B cell (primary cell): ENCODE measurements at regions not wholly inside any gene's neighbourhood (a gene's known extent, or its start where the extent isn't known, plus 50 kb on each side); places are given as distances from the start of the nearest gene placed in this dataset.

Experiments used
- ATAC-seq: fragments of 200-7000 bp; cut with Tn5 transposase; one replicate; pipeline ENCODE4 v1.10.0; 2021; ENCODE audit warnings: low read depth, mild to moderate bottlenecking, moderate number of reproducible peaks, moderate library complexity
- CTCF ChIA-PET: fragments of 350-600 bp; sonication (Branson Sonifier 250); formaldehyde crosslinking; loops from one replicate; lab custom pipeline; 2021; ENCODE audit warnings: antibody characterized with exemption, inconsistent platforms; lab: Charles Lee
- POLR2A ChIA-PET: fragments of 350-600 bp; sonication (Branson Sonifier 250); formaldehyde crosslinking; loops from one replicate; lab custom pipeline; 2021; ENCODE audit warnings: antibody characterized with exemption; lab: Charles Lee
- DNase-seq: peaks from one replicate; pipeline ENCODE4 v3.0.0; 2013
- H2AFZ ChIP-seq: 2 replicates; pipeline ENCODE4 v1.6.1; 2012; ENCODE audit warnings: mild to moderate bottlenecking, low read depth, low read length; ENCODE audit not compliant: insufficient read depth, poor library complexity, severe bottlenecking
- H3K27ac ChIP-seq, 2 donors: 1 replicate in 1 of 2; 2 replicates in 1 of 2; pipeline ENCODE4 v1.5.1; 2012 to 2013; ENCODE audit warnings: low read length in 2 of 2, mild to moderate bottlenecking in 2 of 2, moderate library complexity in 1 of 2
- H3K27me3 ChIP-seq, 4 experiments: fragments of 200-600 bp in 1 of 4; sonication (generic) in 1 of 4; replicated peaks in 1 of 4; 1 replicate in 2 of 4; 2 replicates in 2 of 4; pipeline versions ENCODE4 v1.6.1 to v1.7.0; 2013 to 2016; ENCODE audit warnings: low read length in 3 of 4, mild to moderate bottlenecking in 2 of 4, mixed read lengths in 1 of 4, moderate library complexity in 1 of 4; ENCODE audit not compliant: insufficient read depth in 4 of 4, control insufficient read depth in 3 of 4; ENCODE audit errors: control extremely low read depth in 1 of 4
- H3K36me3 ChIP-seq, 2 experiments: replicated peaks in 1 of 2; 1 replicate in 1 of 2; 2 replicates in 1 of 2; pipeline versions ENCODE4 v1.6.1 to v1.7.1; 2013; ENCODE audit warnings: low read length in 1 of 2; ENCODE audit not compliant: insufficient read depth in 2 of 2, control insufficient read depth in 1 of 2; ENCODE audit errors: control extremely low read depth in 1 of 2, extremely low read depth in 1 of 2
- H3K4me1 ChIP-seq, 2 donors: fragments of 200-600 bp in 1 of 2; sonication (generic) in 1 of 2; 1 replicate in 1 of 2; 2 replicates in 1 of 2; pipeline versions ENCODE4 v1.5.1 to v1.6.1; 2013 to 2017; ENCODE audit warnings: low read length in 2 of 2; ENCODE audit not compliant: control insufficient read depth in 2 of 2, insufficient read depth in 2 of 2
- H3K4me2 ChIP-seq: replicated peaks from 2 replicates; pipeline ENCODE3; 2012; ENCODE audit warnings: mild to moderate bottlenecking, low read depth, low read length; ENCODE audit not compliant: poor library complexity, severe bottlenecking
- H3K4me3 ChIP-seq, 5 experiments: fragments of 200-600 bp in 1 of 5; sonication (generic) in 1 of 5; 1 replicate in 3 of 5; 2 replicates in 2 of 5; pipeline versions ENCODE4 v1.5.1 to v1.7.0; 2011 to 2016; ENCODE audit warnings: low read length in 4 of 5, mild to moderate bottlenecking in 4 of 5, low read depth in 2 of 5, control low read depth in 1 of 5, moderate library complexity in 1 of 5; ENCODE audit not compliant: insufficient read depth in 1 of 5; ENCODE audit errors: control extremely low read depth in 1 of 5, extremely low read depth in 1 of 5
- H3K79me2 ChIP-seq: fragments of 200-600 bp; sonication (generic); one replicate; pipeline ENCODE4 v1.6.0; 2016; ENCODE audit warnings: low read length; ENCODE audit not compliant: control insufficient read depth, insufficient read depth
- H3K9ac ChIP-seq: fragments of 200-600 bp; sonication (generic); 2 replicates; pipeline ENCODE4 v1.6.1; 2017; ENCODE audit warnings: mild to moderate bottlenecking, low read length, moderate library complexity
- H3K9me3 ChIP-seq, 3 donors: one replicate each; pipeline versions ENCODE4 v1.6.1 to v1.7.1; 2013; ENCODE audit warnings: low read length in 2 of 3; ENCODE audit not compliant: control insufficient read depth in 2 of 3, insufficient read depth in 1 of 3; ENCODE audit errors: control extremely low read depth in 1 of 3
- H4K20me1 ChIP-seq: 2 replicates; pipeline ENCODE4 v1.6.0; 2012; ENCODE audit warnings: mild to moderate bottlenecking, low read length; ENCODE audit not compliant: insufficient read depth, control insufficient read depth, poor library complexity, severe bottlenecking
- H3K27ac Mint-ChIP-seq: one replicate; pipeline ENCODE4 v1.8.0; 2021; ENCODE audit warnings: mixed read lengths
- H3K27me3 Mint-ChIP-seq: one replicate; pipeline ENCODE4 v1.8.0; 2021; ENCODE audit warnings: mixed read lengths
- H3K4me1 Mint-ChIP-seq: one replicate; pipeline ENCODE4 v1.8.0; 2021; ENCODE audit warnings: mixed read lengths
- H3K4me3 Mint-ChIP-seq: one replicate; pipeline ENCODE4 v1.8.0; 2021; ENCODE audit warnings: mixed read lengths
- H3K9me3 Mint-ChIP-seq: one replicate; pipeline ENCODE4 v1.8.0; 2022; ENCODE audit warnings: mixed read lengths; ENCODE audit not compliant: insufficient read depth
- EZH2 ChIP-seq: IDR thresholded peaks from 2 replicates; pipeline ENCODE4 v1.6.1; 2012; ENCODE audit warnings: borderline replicate concordance, low read depth, mild to moderate bottlenecking, moderate library complexity, low read length; ENCODE audit not compliant: insufficient read depth, poor library complexity, severe bottlenecking
- WGBS: methylation state at CpG from one replicate; pipeline ENCODE4 v1.1.5; 2013; ENCODE audit warnings: missing lambda C conversion rate; ENCODE audit not compliant: insufficient coverage; 5-methylcytosine and 5-hydroxymethylcytosine counted together
- intact Hi-C: fragments of 100-400 bp; cut with micrococcal nuclease; formaldehyde crosslinking; loops from one replicate; pipeline ENCODE4 v1.10.0; 2022
- TF ChIP-seq, protein P1 (sequence below): fragments of 200-600 bp; IDR thresholded peaks from one replicate; pipeline ENCODE4 v1.8.0; 2022; ENCODE audit warnings: antibody characterized with exemption, mild to moderate bottlenecking

DNA sequence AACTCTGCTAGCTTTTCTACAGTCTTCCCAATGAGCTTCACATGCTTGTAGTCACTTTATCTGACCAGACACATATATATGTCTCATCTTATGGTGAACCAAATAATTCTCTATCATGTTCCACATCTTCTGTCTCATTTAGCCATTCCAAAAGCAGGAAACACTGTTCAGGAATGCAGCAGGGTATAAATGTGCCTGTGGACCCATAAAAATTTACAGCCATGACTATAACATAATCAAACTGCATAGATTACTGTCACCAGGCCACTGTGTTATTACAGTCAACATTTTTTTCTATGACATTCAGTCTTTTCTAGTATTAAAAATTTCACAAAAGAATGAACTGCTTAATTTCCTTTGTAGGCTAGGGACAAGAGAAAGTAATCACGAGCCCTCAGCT lies 170.0 kb upstream of the NPY2R start:
- DNase-seq (no peak), ATAC-seq (no peak)
- no peaks in the 10 kb centered on the region for H3K4me1 Mint-ChIP-seq
- Histone ChIP-seq H3K4me1 (no peaks in the 10 kb centered on the region), H3K27me3 (no peaks in the 10 kb centered on the region), H3K9me3 (no peaks in the 10 kb centered on the region), H4K20me1 (no peaks in the 10 kb centered on the region), H3K4me3 (no peak overlapping the region), H2AFZ (no peak overlapping the region), H3K9ac (no peak overlapping the region), H3K36me3 (no peaks in the 10 kb centered on the region), H3K27ac (no peak overlapping the region), H3K79me2 (no peaks in the 10 kb centered on the region), H3K4me2 (no peak overlapping the region)
- H3K9me3 Mint-ChIP-seq: no peaks in the 10 kb centered on the region
- WGBS: no CpG with 5 or more reads among the region's 1 CpG
- POLR2A ChIA-PET: no interaction called here
- H3K27ac Mint-ChIP-seq: no peak overlapping the region
- no peak overlapping the region for H3K4me3 Mint-ChIP-seq
- CTCF ChIA-PET: no interaction called here
- TF ChIP-seq EZH2: no peak
- TF ChIP-seq, protein P1, sequence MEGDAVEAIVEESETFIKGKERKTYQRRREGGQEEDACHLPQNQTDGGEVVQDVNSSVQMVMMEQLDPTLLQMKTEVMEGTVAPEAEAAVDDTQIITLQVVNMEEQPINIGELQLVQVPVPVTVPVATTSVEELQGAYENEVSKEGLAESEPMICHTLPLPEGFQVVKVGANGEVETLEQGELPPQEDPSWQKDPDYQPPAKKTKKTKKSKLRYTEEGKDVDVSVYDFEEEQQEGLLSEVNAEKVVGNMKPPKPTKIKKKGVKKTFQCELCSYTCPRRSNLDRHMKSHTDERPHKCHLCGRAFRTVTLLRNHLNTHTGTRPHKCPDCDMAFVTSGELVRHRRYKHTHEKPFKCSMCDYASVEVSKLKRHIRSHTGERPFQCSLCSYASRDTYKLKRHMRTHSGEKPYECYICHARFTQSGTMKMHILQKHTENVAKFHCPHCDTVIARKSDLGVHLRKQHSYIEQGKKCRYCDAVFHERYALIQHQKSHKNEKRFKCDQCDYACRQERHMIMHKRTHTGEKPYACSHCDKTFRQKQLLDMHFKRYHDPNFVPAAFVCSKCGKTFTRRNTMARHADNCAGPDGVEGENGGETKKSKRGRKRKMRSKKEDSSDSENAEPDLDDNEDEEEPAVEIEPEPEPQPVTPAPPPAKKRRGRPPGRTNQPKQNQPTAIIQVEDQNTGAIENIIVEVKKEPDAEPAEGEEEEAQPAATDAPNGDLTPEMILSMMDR: no peak
- intact Hi-C loops: no loop called here
- H3K27me3 Mint-ChIP-seq: no peaks in the 10 kb centered on the region

DNA sequence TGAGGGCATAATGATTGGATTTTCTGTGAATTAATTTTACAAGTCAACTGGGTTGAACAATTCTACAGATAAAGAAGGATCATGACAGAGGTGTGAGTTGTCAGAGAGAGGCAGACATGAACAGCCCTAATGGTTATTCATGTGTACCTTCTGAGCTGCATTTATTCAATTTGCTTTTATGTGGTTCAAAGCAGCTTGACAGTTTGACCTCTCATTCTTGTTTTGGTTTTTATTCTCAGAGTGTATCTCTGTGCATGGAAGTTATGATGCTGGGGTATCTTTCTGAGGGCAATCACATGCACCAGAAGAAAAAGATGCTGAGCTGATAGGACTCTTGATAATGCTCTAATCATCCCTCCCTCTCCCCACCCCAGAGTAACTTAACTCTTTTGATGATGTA lies 169.3 kb upstream of the NPY2R start:
- ATAC-seq (no peak), DNase-seq (no peak)
- H3K27ac Mint-ChIP-seq: no peak overlapping the region
- H3K36me3 ChIP-seq: no peaks in the 10 kb centered on the region
- H4K20me1 ChIP-seq: no peaks in the 10 kb centered on the region
- intact Hi-C loops: no loop called here
- no peaks in the 10 kb centered on the region for H3K27me3 Mint-ChIP-seq
- no peaks in the 10 kb centered on the region for H3K9me3 Mint-ChIP-seq
- H3K4me2 ChIP-seq: no peak overlapping the region
- no peak overlapping the region for H3K4me3 ChIP-seq
- ChIA-PET CTCF (interaction anchor here (1.0 kb wide), 1 partner anchor 13 kb away, joined by 3 read pairs; no protein-coding TSS in a partner anchor), POLR2A (no interaction called here)
- no peaks in the 10 kb centered on the region for H3K27me3 ChIP-seq
- no peak for TF ChIP-seq EZH2
- TF ChIP-seq, protein P1: no peak
- peaks cover 0 to 2% (median 0%) of the 10 kb centered on the region in 3 donors for H3K9me3 ChIP-seq
- no peak overlapping the region for H3K4me3 Mint-ChIP-seq
- no peaks in the 10 kb centered on the region for H3K4me1 Mint-ChIP-seq
- H3K79me2 ChIP-seq: no peaks in the 10 kb centered on the region
- H3K27ac ChIP-seq: no peak overlapping the region
- H3K4me1 ChIP-seq: no peaks in the 10 kb centered on the region
- H2AFZ ChIP-seq: no peak overlapping the region
- no peak overlapping the region for H3K9ac ChIP-seq
